Urinary bladder (tissue), 3 donors: ENCODE measurements at regions not wholly inside any gene's neighbourhood (a gene's known extent, or its start where the extent isn't known, plus 50 kb on each side); places are given as distances from the start of the nearest gene placed in this dataset.

ENCODE experiments used
- DNase-seq: peaks from one replicate; pipeline ENCODE4 v3.0.0-alpha.2; 2015; ENCODE audit errors: extremely low spot score
- H3K27ac ChIP-seq: one replicate; pipeline ENCODE4 v1.5.1; 2013; ENCODE audit warnings: low read depth, mild to moderate bottlenecking, moderate library complexity
- H3K36me3 ChIP-seq: one replicate; pipeline ENCODE4 v1.6.1; 2013; ENCODE audit warnings: mild to moderate bottlenecking, moderate library complexity; ENCODE audit not compliant: insufficient read depth
- H3K4me1 ChIP-seq: one replicate; pipeline ENCODE4 v1.6.1; 2013; ENCODE audit warnings: mild to moderate bottlenecking, moderate library complexity; ENCODE audit not compliant: insufficient read depth
- H3K4me3 ChIP-seq: one replicate; pipeline ENCODE4 v1.5.1; 2013; ENCODE audit warnings: low read depth, low read length
- WGBS: extraction: QIAGEN DNeasy Blood & Tissue Kit; methylation state at CpG from one replicate; pipeline ENCODE4 v1.1.7; 2013; 5-methylcytosine and 5-hydroxymethylcytosine counted together
- donor health status: healthy with polysubstance abuse.
- donor health status: healthy.

DNA sequence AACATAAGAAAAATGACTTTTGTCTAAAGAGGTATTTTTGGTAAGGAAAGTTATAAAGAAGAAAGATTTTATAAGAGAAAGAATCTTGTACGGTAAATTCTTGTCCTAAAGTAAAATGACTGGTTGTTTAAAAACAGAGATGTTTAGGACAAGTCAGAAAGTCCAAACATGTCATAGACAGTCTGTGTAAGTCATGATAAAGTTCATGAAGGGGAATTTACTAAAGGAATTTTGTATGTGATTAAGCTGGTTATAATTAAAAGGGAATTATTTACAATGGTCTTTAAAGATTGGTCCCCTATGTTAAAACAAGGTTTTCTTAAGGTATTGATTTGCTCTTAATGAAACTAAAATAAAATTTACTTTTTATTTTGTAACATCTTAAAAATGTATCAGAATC lies 269.4 kb upstream of the CCDC196 start:
- H3K27ac ChIP-seq, result no peak overlapping the region
- 85% methylated on average over 1 of the region's 1 CpG for WGBS
- no peaks in the 10 kb centered on the region for H3K4me1 ChIP-seq
- H3K36me3 ChIP-seq, result no peaks in the 10 kb centered on the region
- DNase-seq, result no peak
- H3K4me3 ChIP-seq, result no peak overlapping the region

DNA sequence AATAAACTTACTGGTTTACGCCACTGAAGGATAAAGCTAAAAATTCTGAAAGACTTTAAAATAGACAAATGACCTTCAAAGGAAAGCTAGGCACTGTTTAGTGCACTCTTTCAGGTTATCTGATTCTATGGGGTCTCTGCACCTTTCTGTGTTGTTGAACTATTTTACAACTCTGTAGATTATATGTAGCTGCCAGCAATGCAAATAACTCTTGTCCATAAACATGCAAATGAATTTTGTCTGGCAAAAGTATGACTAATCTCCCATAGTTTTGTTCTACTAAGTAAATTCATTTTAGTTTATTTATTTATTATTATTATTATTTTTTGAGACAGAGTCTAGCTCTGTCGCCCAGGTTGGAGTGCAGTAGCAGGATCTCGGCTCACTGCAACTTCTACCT lies 266.3 kb upstream of the CCDC196 start:
- Histone ChIP-seq H3K36me3 (no peaks in the 10 kb centered on the region), H3K27ac (no peak overlapping the region), H3K4me3 (no peak overlapping the region), H3K4me1 (no peaks in the 10 kb centered on the region)
- DNase-seq, result no peak
- WGBS, result 88% methylated on average over 3 of the region's 3 CpGs

DNA sequence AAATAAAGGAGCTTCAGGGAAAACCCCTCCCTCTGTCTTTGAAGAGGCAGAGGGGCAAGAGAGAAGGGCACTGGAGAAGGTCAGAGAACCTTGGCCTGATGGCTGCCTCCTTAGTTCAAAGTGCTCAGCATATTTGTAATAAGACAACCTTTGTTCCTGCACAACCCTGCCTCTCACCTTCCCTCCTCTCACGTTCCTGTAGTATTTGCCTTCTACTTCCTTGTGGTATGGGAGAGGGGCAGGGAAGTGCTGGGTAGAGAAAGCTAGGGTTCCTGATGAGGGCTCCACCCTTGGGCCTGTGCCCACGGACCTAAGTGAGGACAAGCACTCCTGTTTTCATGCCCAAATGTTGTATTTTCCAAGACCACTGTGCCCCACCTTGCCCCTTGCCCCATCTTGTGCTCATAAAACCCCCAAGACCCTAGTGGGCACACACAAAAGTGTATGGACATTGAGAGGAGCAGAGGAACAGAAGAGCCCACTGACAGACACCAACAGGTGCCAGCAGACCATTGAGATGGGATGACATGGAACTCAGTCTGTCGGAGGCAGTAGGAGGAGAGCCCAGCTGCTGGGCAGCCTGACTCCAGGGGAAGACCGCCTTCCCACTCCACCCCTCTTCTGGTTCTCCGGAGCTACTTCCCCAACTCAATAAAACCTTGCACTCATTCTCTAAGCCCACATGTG lies 261.5 kb upstream of the CCDC196 start:
- Histone ChIP-seq H3K4me3 (no peak overlapping the region), H3K4me1 (no peaks in the 10 kb centered on the region), H3K36me3 (no peaks in the 10 kb centered on the region), H3K27ac (no peak overlapping the region)
- WGBS, result 71% methylated on average over 5 of the region's 5 CpGs
- DNase-seq, result no peak

DNA sequence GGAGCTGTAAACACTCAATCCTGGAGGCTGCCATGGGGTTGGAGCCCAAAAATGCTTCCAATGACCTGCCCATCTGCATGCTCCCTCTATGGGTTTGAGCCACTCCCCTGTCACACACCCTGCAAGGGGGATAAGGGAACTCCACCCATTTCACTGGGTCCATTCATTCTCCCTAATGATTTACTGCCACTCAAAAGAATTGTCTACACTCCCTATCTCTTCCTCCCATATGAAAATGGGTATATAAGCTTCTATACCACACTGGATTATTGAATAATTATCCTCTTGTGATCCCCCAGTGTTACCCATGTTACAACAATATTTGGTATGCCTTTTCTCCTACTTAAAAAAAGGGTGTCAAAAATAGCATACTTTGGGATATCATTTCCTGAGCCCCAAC lies 260.8 kb upstream of the CCDC196 start:
- Histone ChIP-seq H3K36me3 (no peaks in the 10 kb centered on the region), H3K4me1 (no peaks in the 10 kb centered on the region), H3K4me3 (no peak overlapping the region), H3K27ac (no peak overlapping the region)
- no peak for DNase-seq

DNA sequence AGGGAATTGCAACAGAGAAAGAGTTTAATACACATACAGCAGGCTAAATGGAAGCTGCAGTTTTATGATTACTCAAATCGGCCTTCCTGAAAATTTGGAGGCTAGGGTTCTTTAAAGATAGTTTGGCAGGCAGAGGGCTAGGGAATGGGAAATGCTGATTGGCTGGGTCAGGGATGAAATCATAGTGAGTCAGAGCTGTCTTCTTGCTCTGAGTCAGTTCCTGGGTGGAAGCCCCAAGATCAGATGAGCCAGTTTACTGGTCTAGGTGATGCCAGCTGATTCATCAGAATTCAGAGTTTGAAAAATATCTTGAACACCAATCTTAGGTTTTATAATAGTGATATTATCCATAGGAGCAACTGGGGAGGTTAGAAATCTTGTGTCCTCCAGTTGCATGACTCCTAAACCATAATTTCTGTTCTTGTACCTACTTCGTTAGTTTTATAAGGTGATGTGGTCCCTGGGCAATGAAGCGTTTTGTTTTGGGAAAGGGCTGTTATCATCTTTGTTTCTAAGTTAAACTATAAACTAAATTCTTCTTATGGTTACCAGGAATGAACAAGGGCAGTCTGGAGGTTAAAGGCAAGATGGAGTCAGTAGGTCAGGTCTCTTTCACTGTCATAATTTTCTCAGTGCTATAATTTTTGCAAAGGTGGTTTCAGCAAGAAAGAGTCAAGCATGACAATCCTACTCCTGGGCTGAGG lies 257.8 kb upstream of the CCDC196 start:
- no peak overlapping the region for H3K27ac ChIP-seq
- 85% methylated on average over 3 of the region's 3 CpGs for WGBS
- DNase-seq, result no peak
- no peak overlapping the region for H3K4me3 ChIP-seq
- H3K36me3 ChIP-seq, result no peaks in the 10 kb centered on the region
- no peaks in the 10 kb centered on the region for H3K4me1 ChIP-seq

DNA sequence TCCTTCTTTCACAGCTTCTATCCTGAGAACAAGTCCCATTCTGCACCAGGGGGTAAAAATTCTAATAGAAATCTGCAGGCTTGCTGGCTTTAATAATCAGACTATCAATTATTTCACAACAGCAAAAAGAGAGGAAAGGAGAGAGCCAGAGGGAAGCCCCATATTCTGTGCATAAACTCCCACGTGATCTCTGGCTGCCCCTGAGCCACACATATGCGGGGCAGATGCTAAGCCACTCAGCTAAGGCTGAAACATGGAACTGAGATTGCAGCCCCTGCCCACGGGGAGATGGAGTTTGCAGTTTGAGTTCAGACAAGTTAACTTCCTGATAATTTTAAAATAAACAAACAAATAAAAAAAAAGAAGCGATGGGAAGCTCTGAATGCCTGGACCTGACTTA lies 254.4 kb upstream of the CCDC196 start:
- no peak for DNase-seq
- no peaks in the 10 kb centered on the region for H3K4me1 ChIP-seq
- WGBS, result 32% methylated on average over 4 of the region's 4 CpGs

DNA sequence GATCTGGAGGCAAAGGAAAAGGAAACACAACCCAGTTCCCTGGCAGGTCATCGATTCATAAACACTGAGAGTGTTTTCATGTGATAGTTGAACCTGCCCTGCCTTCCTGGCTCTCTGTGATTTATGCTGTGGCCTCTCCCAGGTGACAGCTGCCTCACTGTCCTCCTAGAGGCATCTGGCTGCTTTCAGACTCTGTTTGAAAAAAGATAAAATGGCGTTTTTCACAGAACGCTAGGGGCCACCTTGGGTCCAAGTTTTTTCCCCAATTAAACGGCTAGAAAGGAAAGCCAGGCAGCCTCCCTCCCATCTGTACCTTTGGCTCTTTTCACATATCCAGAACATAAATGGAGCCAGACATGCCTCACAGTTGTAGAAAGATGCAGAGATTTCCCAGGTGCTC lies 252.6 kb upstream of the CCDC196 start:
- WGBS, result 25% methylated on average over 4 of the region's 4 CpGs

More for the DNA sequence above, 254.4 kb upstream of the CCDC196 start:
- Histone ChIP-seq H3K36me3 (no peaks in the 10 kb centered on the region), H3K27ac (no peak overlapping the region), H3K4me3 (no peak overlapping the region)

DNA sequence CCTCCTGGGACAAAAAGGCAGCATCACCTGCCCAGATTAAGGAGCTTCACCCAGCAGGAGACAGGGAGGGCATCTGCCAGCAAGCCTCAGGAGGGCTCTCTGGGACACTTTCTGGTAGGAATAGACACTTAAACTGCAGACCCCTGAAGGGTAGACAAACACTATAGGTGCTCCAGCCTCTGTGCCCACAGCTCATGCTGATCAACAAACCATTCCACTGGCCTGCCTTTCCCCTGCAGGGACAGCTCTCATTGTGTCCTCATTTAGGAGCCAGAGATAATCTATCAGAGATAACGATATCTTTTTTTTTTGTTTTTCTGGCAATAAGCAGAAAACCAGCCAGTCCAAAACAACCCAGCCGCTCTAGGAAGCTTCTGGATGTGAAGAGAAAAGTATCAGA lies 251.8 kb upstream of the CCDC196 start:
- Histone ChIP-seq H3K27ac (no peak overlapping the region), H3K4me1 (no peaks in the 10 kb centered on the region), H3K36me3 (no peaks in the 10 kb centered on the region), H3K4me3 (no peak overlapping the region)
- no peak for DNase-seq
- 76% methylated on average over 2 of the region's 2 CpGs for WGBS

More for the DNA sequence above, 252.6 kb upstream of the CCDC196 start:
- H3K36me3 ChIP-seq, result no peaks in the 10 kb centered on the region
- no peaks in the 10 kb centered on the region for H3K4me1 ChIP-seq
- no peak for DNase-seq
- no peak overlapping the region for H3K4me3 ChIP-seq
- H3K27ac ChIP-seq, result no peak overlapping the region

DNA sequence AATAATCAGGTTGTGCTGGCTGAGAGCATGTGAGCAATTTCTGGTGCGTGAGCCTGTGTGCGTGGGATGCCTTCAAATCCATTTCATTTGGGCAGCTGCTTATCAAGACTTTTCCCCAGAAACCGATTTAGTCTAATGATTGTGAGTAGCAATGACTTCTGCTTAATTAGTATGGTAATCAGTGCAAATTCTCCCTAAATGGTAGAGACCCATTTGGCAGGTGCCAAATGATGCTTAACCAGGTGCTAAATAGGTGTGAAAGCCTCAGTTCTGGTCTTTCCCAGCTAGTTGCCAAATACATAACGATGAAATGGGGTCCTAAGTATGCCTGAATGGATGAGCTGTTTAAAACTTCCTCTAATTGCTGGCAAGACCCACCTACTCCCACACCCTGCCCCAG lies 248.4 kb upstream of the CCDC196 start:
- no peak overlapping the region for H3K27ac ChIP-seq
- no peak for DNase-seq
- no peak overlapping the region for H3K4me3 ChIP-seq
- WGBS, result 74% methylated on average over 4 of the region's 4 CpGs
- no peaks in the 10 kb centered on the region for H3K4me1 ChIP-seq
- H3K36me3 ChIP-seq, result no peaks in the 10 kb centered on the region

DNA sequence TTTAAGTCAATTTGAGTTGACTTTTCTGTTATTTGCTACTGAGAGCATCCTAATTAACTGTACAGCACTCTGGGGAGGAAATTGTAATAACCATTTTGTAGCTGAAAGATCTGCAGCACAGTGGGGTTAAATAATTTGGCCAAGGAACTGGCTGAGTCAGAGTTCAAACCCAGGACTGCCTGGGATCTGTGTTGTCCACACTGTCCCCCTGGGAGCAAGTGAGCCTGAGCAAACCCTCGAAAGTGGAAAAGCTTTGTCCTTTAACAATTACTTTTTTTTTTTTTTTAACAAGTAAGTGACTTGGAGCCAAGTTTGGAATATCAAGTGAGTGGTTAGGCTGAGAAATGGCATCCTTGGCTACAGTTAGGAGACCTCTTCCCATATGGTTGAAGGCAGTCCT lies 247.2 kb upstream of the CCDC196 start:
- H3K36me3 ChIP-seq, result no peaks in the 10 kb centered on the region
- H3K4me1 ChIP-seq, result no peaks in the 10 kb centered on the region
- 55% methylated on average over 1 of the region's 1 CpG for WGBS
- DNase-seq, result no peak
- H3K4me3 ChIP-seq, result no peak overlapping the region
- no peak overlapping the region for H3K27ac ChIP-seq

DNA sequence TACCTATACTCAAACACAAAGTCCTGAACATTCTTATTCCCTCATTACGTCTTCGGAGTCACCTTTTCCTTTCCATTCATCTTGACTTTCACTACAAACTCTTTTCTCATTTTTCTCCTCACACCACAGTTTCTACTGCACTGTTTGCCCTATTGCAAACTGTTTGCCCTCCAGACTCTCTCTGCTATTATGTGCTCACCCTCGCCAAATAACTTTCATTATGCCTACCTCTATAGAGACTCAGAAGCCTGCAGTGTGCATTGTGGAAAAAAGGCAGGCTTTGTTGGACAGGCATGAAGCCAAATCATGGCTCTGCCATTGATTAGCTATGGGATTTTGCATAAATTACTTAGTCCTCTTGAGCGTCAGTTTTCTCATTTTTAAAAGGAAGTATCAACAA lies 246.6 kb upstream of the CCDC196 start:
- no peak for DNase-seq
- no peaks in the 10 kb centered on the region for H3K4me1 ChIP-seq
- H3K4me3 ChIP-seq, result no peak overlapping the region
- H3K27ac ChIP-seq, result no peak overlapping the region
- 89% methylated on average over 4 of the region's 4 CpGs for WGBS
- H3K36me3 ChIP-seq, result no peaks in the 10 kb centered on the region

DNA sequence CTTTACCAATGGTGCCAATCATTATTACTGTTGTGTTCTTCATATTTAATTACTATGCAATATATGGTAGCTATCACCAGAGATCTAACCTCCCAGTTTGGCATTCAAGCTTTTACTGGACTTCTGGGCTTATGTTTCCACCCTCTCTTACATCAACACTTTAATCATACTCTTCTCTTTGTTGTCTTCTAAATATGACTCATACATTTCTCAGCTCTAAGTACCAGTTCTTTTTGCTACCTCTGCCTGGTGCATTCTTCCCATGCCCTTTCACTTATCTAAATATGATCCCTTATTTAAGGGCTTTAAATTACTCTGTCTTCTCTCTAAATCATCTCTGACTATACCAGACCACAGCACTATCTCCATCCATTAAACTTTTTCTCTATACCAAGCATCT lies 246.1 kb upstream of the CCDC196 start:
- Histone ChIP-seq H3K4me1 (no peaks in the 10 kb centered on the region), H3K27ac (no peak overlapping the region), H3K4me3 (no peak overlapping the region), H3K36me3 (no peaks in the 10 kb centered on the region)
- no peak for DNase-seq

DNA sequence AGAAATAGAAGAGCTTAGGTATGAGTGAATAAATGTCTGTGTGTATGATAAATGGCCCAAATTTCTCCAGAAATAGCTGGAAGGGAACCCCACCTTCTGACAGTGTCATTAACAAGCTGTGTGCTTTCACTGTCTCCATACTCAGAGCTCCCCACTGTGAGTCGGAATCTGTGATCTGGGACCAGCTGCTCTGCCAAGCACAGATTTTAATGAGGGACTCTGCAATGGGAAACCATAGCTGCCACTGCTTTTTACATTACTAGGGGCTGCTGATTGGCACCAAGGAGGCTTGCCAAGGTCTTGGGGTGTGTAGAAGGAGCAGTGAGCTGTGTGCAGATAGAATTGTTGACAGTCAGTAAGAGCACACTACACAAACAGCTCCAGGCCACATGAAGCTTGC lies 244.2 kb upstream of the CCDC196 start:
- Histone ChIP-seq H3K27ac (no peak overlapping the region), H3K36me3 (no peaks in the 10 kb centered on the region), H3K4me3 (no peak overlapping the region), H3K4me1 (no peaks in the 10 kb centered on the region)
- no peak for DNase-seq
- whole genome bisulfite sequencing, result 58% methylated on average over 1 of the region's 1 CpG

DNA sequence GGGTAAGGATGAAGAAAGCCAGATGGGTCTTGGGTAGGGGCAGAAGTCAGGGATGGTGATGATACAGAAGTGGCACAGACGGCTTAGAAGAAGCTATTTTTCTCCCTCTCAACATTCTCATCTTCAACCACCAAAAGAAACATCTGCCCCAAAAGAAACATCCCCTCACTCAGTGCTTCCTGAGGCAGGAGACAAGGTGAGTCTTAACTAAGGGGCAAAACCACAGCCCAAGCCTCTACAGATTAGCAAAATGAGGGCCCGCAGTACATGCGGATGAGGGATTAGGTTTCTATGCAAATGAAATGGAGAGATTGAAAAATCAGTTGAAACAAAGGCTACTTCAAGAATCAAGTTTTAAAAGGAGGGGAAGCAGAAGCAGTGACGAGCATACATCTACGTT lies 241.3 kb upstream of the CCDC196 start:
- H3K4me3 ChIP-seq, result no peak overlapping the region
- no peaks in the 10 kb centered on the region for H3K4me1 ChIP-seq
- no peak for DNase-seq
- 84% methylated on average over 5 of the region's 5 CpGs for WGBS
- no peaks in the 10 kb centered on the region for H3K36me3 ChIP-seq
- no peak overlapping the region for H3K27ac ChIP-seq
